H1 (cell line): ENCODE measurements at regions not wholly inside any gene's neighbourhood (a gene's known extent, or its start where the extent isn't known, plus 50 kb on each side); places are given as distances from the start of the nearest gene placed in this dataset.
A peak's percentile ranks its signal among the peaks of the same experiment; 100 is the strongest.

ENCODE experiments used
- CTCF ChIA-PET: fragments of 300-600 bp; sonication (Branson Sonifier 250); formaldehyde crosslinking; loops from one replicate; lab custom pipeline; 2021; ENCODE audit not compliant: partially characterized antibody; lab: Charles Lee
- POLR2A ChIA-PET: fragments of 300-600 bp; sonication (Branson Sonifier 250); formaldehyde crosslinking; loops from one replicate; lab custom pipeline; 2021; ENCODE audit warnings: inconsistent platforms; ENCODE audit not compliant: partially characterized antibody; lab: Charles Lee
- DNase-seq, 2 experiments: peaks; one replicate each; pipeline versions ENCODE4 v3.0.0 to v3.0.0-alpha.2; 2010 to 2022; ENCODE audit warnings: low spot score in 2 of 2, low read depth in 1 of 2, mixed read lengths in 1 of 2
- FAIRE-seq: peaks from 2 replicates; lab custom pipeline; 2011; peaks lifted over from hg19 to GRCh38; lab: Jason Lieb, UNC
- H2AFZ ChIP-seq: 2 replicates; pipeline ENCODE4 v1.8.1; 2012; ENCODE audit warnings: low read length, inconsistent platforms
- H2AK5ac ChIP-seq: 2 replicates; pipeline ENCODE4 v1.6.1; 2013; ENCODE audit warnings: low read depth, low read length
- H2BK120ac ChIP-seq: replicated peaks from 2 replicates; pipeline ENCODE3; 2013; ENCODE audit warnings: low read depth, low read length, inconsistent platforms
- H2BK12ac ChIP-seq: 2 replicates; pipeline ENCODE4 v1.6.1; 2013; ENCODE audit warnings: low read depth, low read length
- H2BK15ac ChIP-seq: 2 replicates; pipeline ENCODE4 v1.6.1; 2013; ENCODE audit warnings: low read length
- H2BK20ac ChIP-seq: 2 replicates; pipeline ENCODE4 v1.6.1; 2013; ENCODE audit warnings: low read length
- H2BK5ac ChIP-seq: 2 replicates; pipeline ENCODE4 v1.6.1; 2013; ENCODE audit warnings: low read depth, low read length
- H3K14ac ChIP-seq: 2 replicates; pipeline ENCODE4 v1.6.1; 2013; ENCODE audit warnings: inconsistent platforms; ENCODE audit not compliant: insufficient read length
- H3K18ac ChIP-seq: 2 replicates; pipeline ENCODE4 v1.6.1; 2013; ENCODE audit warnings: low read length; ENCODE audit errors: extremely low read depth
- H3K23ac ChIP-seq: 2 replicates; pipeline ENCODE4 v1.6.1; 2013; ENCODE audit warnings: inconsistent platforms; ENCODE audit not compliant: insufficient read length
- H3K23me2 ChIP-seq: 2 replicates; pipeline ENCODE4 v1.6.1; 2013; ENCODE audit warnings: low read depth, low read length
- H3K27ac ChIP-seq: 2 replicates; pipeline ENCODE4 v1.6.1; 2011; ENCODE audit warnings: low read depth, low read length, inconsistent platforms
- H3K27me3 ChIP-seq, 4 experiments: replicated peaks in 1 of 4; 1 replicate in 1 of 4; 2 replicates in 3 of 4; pipeline versions ENCODE4 v1.6.1 to v1.8.1; 2011 to 2013; ENCODE audit warnings: low read length in 3 of 4, mild to moderate bottlenecking in 3 of 4, inconsistent platforms in 2 of 4, mixed read lengths in 2 of 4, moderate library complexity in 1 of 4; ENCODE audit not compliant: control insufficient read depth in 3 of 4, insufficient read depth in 3 of 4; ENCODE audit errors: extremely low read depth in 1 of 4
- H3K36me3 ChIP-seq, 4 experiments: 2 replicates each; pipeline versions ENCODE4 v1.6.1 to v1.8.1; 2011 to 2013; ENCODE audit warnings: mild to moderate bottlenecking in 4 of 4, low read length in 3 of 4, moderate library complexity in 2 of 4, control low read depth in 1 of 4, inconsistent platforms in 1 of 4; ENCODE audit not compliant: insufficient read depth in 4 of 4, control insufficient read depth in 2 of 4
- H3K4ac ChIP-seq: replicated peaks from 2 replicates; pipeline ENCODE3; 2013; ENCODE audit warnings: low read length, low read depth, mixed read lengths, inconsistent platforms; ENCODE audit not compliant: insufficient read length
- H3K4me1 ChIP-seq, 4 experiments: replicated peaks in 1 of 4; 1 replicate in 1 of 4; 2 replicates in 3 of 4; pipeline versions ENCODE4 v1.6.1 to v1.8.1; 2011 to 2013; ENCODE audit warnings: low read length in 3 of 4, inconsistent platforms in 2 of 4, mixed read lengths in 1 of 4; ENCODE audit not compliant: insufficient read depth in 4 of 4, control insufficient read depth in 3 of 4
- H3K4me2 ChIP-seq, 2 experiments: 2 replicates each; pipeline versions ENCODE4 v1.6.1 to v1.8.1; 2011 to 2013; ENCODE audit warnings: low read depth in 2 of 2, low read length in 2 of 2, control low read depth in 1 of 2, inconsistent platforms in 1 of 2, mild to moderate bottlenecking in 1 of 2; ENCODE audit not compliant: insufficient read depth in 1 of 2
- H3K4me3 ChIP-seq, 4 experiments: fragments of 200-600, 300-600 bp in 1 of 4; sonication (generic), shearing (Covaris generic), sonication (Bioruptor Twin) in 1 of 4; 2 replicates each; pipeline versions ENCODE4 v1.5.1 to v1.8.1; 2011 to 2016; ENCODE audit warnings: low read length in 4 of 4, low read depth in 3 of 4, control low read depth in 2 of 4, inconsistent platforms in 2 of 4, mild to moderate bottlenecking in 2 of 4, mixed read lengths in 1 of 4, moderate library complexity in 1 of 4; ENCODE audit not compliant: insufficient read depth in 2 of 4; ENCODE audit errors: extremely low read depth in 1 of 4
- H3K56ac ChIP-seq: replicated peaks from 2 replicates; pipeline ENCODE3; 2013; ENCODE audit warnings: low read depth, mild to moderate bottlenecking, mixed read lengths, low read length, inconsistent platforms; ENCODE audit not compliant: insufficient read length
- H3K79me1 ChIP-seq: 2 replicates; pipeline ENCODE4 v1.6.1; 2013; ENCODE audit warnings: low read depth, low read length, control low read depth
- H3K79me2 ChIP-seq, 2 experiments: 2 replicates each; pipeline versions ENCODE4 v1.6.1 to v1.8.1; 2012 to 2013; ENCODE audit warnings: low read length in 2 of 2, mild to moderate bottlenecking in 2 of 2, inconsistent platforms in 1 of 2; ENCODE audit not compliant: insufficient read depth in 2 of 2, control insufficient read depth in 1 of 2
- H3K9ac ChIP-seq, 4 experiments: replicated peaks in 1 of 4; 1 replicate in 1 of 4; 2 replicates in 3 of 4; pipeline versions ENCODE4 v1.6.1 to v1.8.1; 2011 to 2013; ENCODE audit warnings: low read depth in 3 of 4, low read length in 3 of 4, control low read depth in 2 of 4, mild to moderate bottlenecking in 2 of 4, moderate library complexity in 2 of 4, inconsistent platforms in 1 of 4; ENCODE audit errors: extremely low read depth in 1 of 4
- H3K9me3 ChIP-seq, 2 experiments: 2 replicates each; pipeline versions ENCODE4 v1.6.1 to v1.8.1; 2012 to 2013; ENCODE audit warnings: mild to moderate bottlenecking in 2 of 2, moderate library complexity in 2 of 2, control low read depth in 1 of 2, inconsistent platforms in 1 of 2, low read depth in 1 of 2, low read length in 1 of 2, mixed read lengths in 1 of 2; ENCODE audit not compliant: insufficient read depth in 2 of 2
- H4K20me1 ChIP-seq, 2 experiments: replicated peaks in 1 of 2; 2 replicates each; pipeline versions ENCODE3 to v1.8.1; 2011 to 2013; ENCODE audit warnings: inconsistent platforms in 2 of 2, low read length in 2 of 2, mild to moderate bottlenecking in 1 of 2; ENCODE audit not compliant: insufficient read depth in 2 of 2, control insufficient read depth in 1 of 2
- H4K5ac ChIP-seq: 2 replicates; pipeline ENCODE4 v1.6.1; 2013; ENCODE audit warnings: low read length, low read depth, mixed read lengths, inconsistent platforms; ENCODE audit not compliant: insufficient read length
- H4K8ac ChIP-seq: 2 replicates; pipeline ENCODE4 v1.8.0; 2013; ENCODE audit warnings: mild to moderate bottlenecking, moderate library complexity, low read length, inconsistent platforms; ENCODE audit not compliant: insufficient read depth; ENCODE audit errors: extremely low read depth
- H4K91ac ChIP-seq: replicated peaks from 2 replicates; pipeline ENCODE3; 2013; ENCODE audit warnings: low read length, mixed read lengths, inconsistent platforms; ENCODE audit not compliant: insufficient read length
- ZNF274 ChIP-seq: IDR thresholded peaks from 2 replicates; pipeline ENCODE4 v1.7.0; 2012; ENCODE audit warnings: low read length, borderline replicate concordance; ENCODE audit errors: extremely low read depth
- WGBS, 2 experiments: shearing (Covaris generic) in 1 of 2; methylation state at CpG; one replicate each; pipeline versions ENCODE4 v1.1.6 to v1.1.7; 2013 to 2015; ENCODE audit warnings: low lambda C conversion rate in 2 of 2, mixed read lengths in 2 of 2, inconsistent platforms in 1 of 2, low coverage in 1 of 2, missing lambda C conversion rate in 1 of 2; ENCODE audit not compliant: insufficient replicate concordance in 2 of 2, insufficient coverage in 1 of 2, insufficient read length in 1 of 2; ENCODE audit errors: extremely low coverage in 1 of 2, missing lambda C conversion rate in 1 of 2; 5-methylcytosine and 5-hydroxymethylcytosine counted together
- TF ChIP-seq, protein P1 (sequence below): IDR thresholded peaks from 2 replicates; pipeline ENCODE4 v1.6.1; 2012; ENCODE audit warnings: inconsistent platforms

- CTCF ChIA-PET, result interaction anchor here (0.6 to 4.9 kb wide), 54 partner anchors 9 to 991 kb away, joined by 3 to 75 read pairs (median 3); no protein-coding TSS in a partner anchor
- Histone ChIP-seq H3K4me2 (no peak overlapping the region), H3K14ac (no peak overlapping the region), H2AK5ac (0 out of 2 replicates have a peak overlapping the region, but pooled peaks have one; percentile 10), H2BK15ac (peak overlapping the region; percentile 12; the same call in 1 of the 2 replicates), H3K36me3 (no peaks in the 10 kb centered on the region), H3K4me3 (no peak overlapping the region), H3K4ac (no peak overlapping the region), H3K4me1 (peaks cover 2 to 15% (median 5%) of the 10 kb centered on the region in 4 experiments; a peak in 6 of 7 replicates), H4K5ac (no peak overlapping the region), H3K23me2 (no peaks in the 10 kb centered on the region), H3K79me1 (no peaks in the 10 kb centered on the region), H2AFZ (no peak overlapping the region), H3K56ac (no peak overlapping the region), H3K27ac (no peak overlapping the region), H3K23ac (no peak overlapping the region), H3K9me3 (no peaks in the 10 kb centered on the region), H3K79me2 (no peaks in the 10 kb centered on the region), H4K8ac (no peak overlapping the region; the same call in 1 of the 2 replicates), H2BK12ac (no peak overlapping the region; the same call in 1 of the 2 replicates), H3K18ac (no peak overlapping the region), H3K9ac (no peak overlapping the region), H2BK120ac (no peak overlapping the region), H2BK5ac (no peak overlapping the region), H4K20me1 (peaks cover 0 to 2% of the 10 kb centered on the region in 2 experiments), H4K91ac (no peak overlapping the region), H2BK20ac (peak overlapping the region; percentile 15; the same call in 1 of the 2 replicates), H3K27me3 (peaks cover 0 to 2% (median 0%) of the 10 kb centered on the region in 4 experiments; a peak in 2 of 7 replicates)
- WGBS, 2 experiments, result 72% methylated on average over 10 of the region's 11 CpGs; no CpG with 5 or more reads in 1 of the 2 experiments
- FAIRE-seq (no peak), DNase-seq (no peak)
- no peak for TF ChIP-seq ZNF274
- TF ChIP-seq, protein P1, sequence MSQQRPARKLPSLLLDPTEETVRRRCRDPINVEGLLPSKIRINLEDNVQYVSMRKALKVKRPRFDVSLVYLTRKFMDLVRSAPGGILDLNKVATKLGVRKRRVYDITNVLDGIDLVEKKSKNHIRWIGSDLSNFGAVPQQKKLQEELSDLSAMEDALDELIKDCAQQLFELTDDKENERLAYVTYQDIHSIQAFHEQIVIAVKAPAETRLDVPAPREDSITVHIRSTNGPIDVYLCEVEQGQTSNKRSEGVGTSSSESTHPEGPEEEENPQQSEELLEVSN, result no peak
- POLR2A ChIA-PET, result no interaction called here
These were observed 174.2 kb downstream of the IRF8 start for GRCh38 chr16:86073103-86073625.
